Hematopoietic multipotent progenitor cell treated with erythropoietin and hydrocortisone succinate and interleukin-3 and kit ligand, for 15 days (in vitro differentiated cells): ENCODE measurements at regions not wholly inside any gene's neighbourhood (a gene's known extent, or its start where the extent isn't known, plus 50 kb on each side); places are given as distances from the start of the nearest gene placed in this dataset.

Experiments
- DNase-seq: peaks from one replicate; pipeline ENCODE4 v3.0.0-alpha.2; 2015; ENCODE audit warnings: low spot score

GRCh38 chr16:6375465-6376075, 957.1 kb upstream of the RBFOX1 start:
- no peak for DNase-seq

GRCh38 chr16:6374821-6375220, 957.8 kb upstream of the RBFOX1 start:
- DNase-seq = no peak

- no peak for DNase-seq
Measured at GRCh38 chr16:6364846-6365245, 967.8 kb upstream of the RBFOX1 start.

- no peak for DNase-seq
Measured at GRCh38 chr16:6363896-6364607, 968.6 kb upstream of the RBFOX1 start.

- no peak for DNase-seq
Measured at GRCh38 chr16:6363396-6363795, 969.2 kb upstream of the RBFOX1 start.

GRCh38 chr16:6362321-6362720, 970.3 kb upstream of the RBFOX1 start:
- DNase-seq = no peak

- no peak for DNase-seq
Measured at GRCh38 chr16:6360641-6361040, 972.0 kb upstream of the RBFOX1 start.

GRCh38 chr16:6356911-6357310, 975.7 kb upstream of the RBFOX1 start:
- DNase-seq = no peak

- no peak for DNase-seq
Measured at GRCh38 chr16:6349725-6350124, 982.9 kb upstream of the RBFOX1 start.

- no peak for DNase-seq
Measured at GRCh38 chr16:6345090-6345489, 987.6 kb upstream of the RBFOX1 start.

- no peak for DNase-seq
Measured at GRCh38 chr16:6343157-6343556, 989.5 kb upstream of the RBFOX1 start.

- DNase-seq = no peak
Measured at GRCh38 chr16:6341981-6342380, 990.7 kb upstream of the RBFOX1 start.

GRCh38 chr16:6335072-6335471, 997.6 kb upstream of the RBFOX1 start:
- no peak for DNase-seq

- no peak for DNase-seq
Measured at GRCh38 chr16:6331770-6332169, 1000.9 kb upstream of the RBFOX1 start.

GRCh38 chr16:6317934-6318333, 1014.7 kb upstream of the RBFOX1 start:
- DNase-seq = no peak

GRCh38 chr16:6309271-6309670, 1023.4 kb upstream of the RBFOX1 start:
- no peak for DNase-seq

GRCh38 chr16:6308176-6308575, 1024.5 kb upstream of the RBFOX1 start:
- DNase-seq = no peak

GRCh38 chr16:6300523-6300922, 1032.1 kb upstream of the RBFOX1 start:
- DNase-seq = no peak

- DNase-seq = no peak
Measured at GRCh38 chr16:6297666-6298410, 1034.8 kb upstream of the RBFOX1 start.

GRCh38 chr16:6286176-6286575, 1046.5 kb upstream of the RBFOX1 start:
- DNase-seq = no peak

- DNase-seq = no peak
Measured at GRCh38 chr16:6284731-6285130, 1047.9 kb upstream of the RBFOX1 start.

- no peak for DNase-seq
Measured at GRCh38 chr16:6281994-6282393, 1050.7 kb upstream of the RBFOX1 start.

- no peak for DNase-seq
Measured at GRCh38 chr16:6281274-6281673, 1051.4 kb upstream of the RBFOX1 start.
